ENCODE measurements at regions not wholly inside any gene's neighbourhood (a gene's known extent, or its start where the extent isn't known, plus 50 kb on each side); places are given as distances from the start of the nearest gene placed in this dataset.

GRCh38 chr13:100904293-100904976, 229.8 kb upstream of the TMTC4 start:
- no peak overlapping the region for H3K27ac ChIP-seq (ENCODE audit: low read depth)
- no peaks in the 10 kb centered on the region for H3K4me1 ChIP-seq (ENCODE audit: insufficient read depth)
- H3K36me3 ChIP-seq (ENCODE audit: insufficient read depth) = no peaks in the 10 kb centered on the region
- DNase-seq (ENCODE audit: extremely low spot score) = no peak
- WGBS = 52% methylated on average over 3 of the region's 3 CpGs
- H3K4me3 ChIP-seq (ENCODE audit: low read depth, low read length) = no peak overlapping the region

- DNase-seq (ENCODE audit: extremely low spot score) = no peak
- no peaks in the 10 kb centered on the region for H3K36me3 ChIP-seq (ENCODE audit: insufficient read depth)
- 54% methylated on average over 5 of the region's 5 CpGs for WGBS
- H3K4me3 ChIP-seq (ENCODE audit: low read depth, low read length) = no peak overlapping the region
- no peaks in the 10 kb centered on the region for H3K4me1 ChIP-seq (ENCODE audit: insufficient read depth)
- no peak overlapping the region for H3K27ac ChIP-seq (ENCODE audit: low read depth)
Measured at GRCh38 chr13:100899720-100900316, 225.2 kb upstream of the TMTC4 start.

- H3K36me3 ChIP-seq (ENCODE audit: insufficient read depth) = no peaks in the 10 kb centered on the region
- H3K27ac ChIP-seq (ENCODE audit: low read depth) = no peak overlapping the region
- no peaks in the 10 kb centered on the region for H3K4me1 ChIP-seq (ENCODE audit: insufficient read depth)
- H3K4me3 ChIP-seq (ENCODE audit: low read depth, low read length) = no peak overlapping the region
- 67% methylated on average over 1 of the region's 1 CpG for WGBS
- no peak for DNase-seq (ENCODE audit: extremely low spot score)
Measured at GRCh38 chr13:100898431-100898830, 223.8 kb upstream of the TMTC4 start.

DNA sequence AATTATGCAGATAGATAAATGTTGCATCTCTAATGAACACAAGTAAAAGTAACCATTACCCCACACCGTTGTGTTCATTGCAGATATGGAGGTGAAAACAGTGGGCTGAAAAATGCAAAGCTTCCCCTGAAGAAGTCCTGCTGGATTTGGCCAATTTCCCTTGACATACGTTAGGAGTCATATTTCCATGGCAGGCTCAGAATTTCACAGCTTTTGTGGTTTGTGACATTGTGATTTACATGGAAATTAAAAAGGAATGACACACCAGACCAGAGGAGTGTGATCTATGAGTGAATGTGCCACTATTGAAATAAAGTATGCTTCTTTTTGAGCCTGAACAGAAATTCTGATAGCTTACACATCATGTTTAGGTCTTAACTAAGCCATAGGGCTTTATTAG, 221.1 kb upstream of the TMTC4 start:
- H3K36me3 ChIP-seq (ENCODE audit: insufficient read depth) = no peaks in the 10 kb centered on the region
- WGBS = 39% methylated on average over 2 of the region's 2 CpGs
- no peak overlapping the region for H3K27ac ChIP-seq (ENCODE audit: low read depth)
- no peaks in the 10 kb centered on the region for H3K4me1 ChIP-seq (ENCODE audit: insufficient read depth)
- H3K4me3 ChIP-seq (ENCODE audit: low read depth, low read length) = no peak overlapping the region
- DNase-seq (ENCODE audit: extremely low spot score) = no peak

DNA sequence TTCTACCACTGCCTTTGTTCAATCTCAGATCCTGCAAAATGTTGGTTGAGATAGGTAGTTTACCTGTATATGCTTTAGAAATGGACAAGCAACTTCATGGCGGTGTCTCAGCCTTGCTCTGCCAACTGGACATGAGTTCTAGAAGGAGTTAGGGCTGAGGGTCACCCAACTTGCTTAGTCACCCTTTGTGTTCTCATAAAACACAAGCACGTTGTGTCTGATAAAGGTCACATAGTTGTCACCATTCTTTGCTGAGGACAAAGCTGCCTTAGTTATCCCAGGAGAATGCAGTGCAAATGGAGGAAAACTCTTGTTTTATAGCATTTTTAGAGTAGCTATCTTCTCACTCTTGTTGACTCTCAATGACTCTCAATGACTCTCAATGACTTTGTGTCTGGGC, 218.4 kb upstream of the TMTC4 start:
- 43% methylated on average over 2 of the region's 2 CpGs for WGBS
- no peaks in the 10 kb centered on the region for H3K4me1 ChIP-seq (ENCODE audit: insufficient read depth)
- no peak for DNase-seq (ENCODE audit: extremely low spot score)
- no peaks in the 10 kb centered on the region for H3K36me3 ChIP-seq (ENCODE audit: insufficient read depth)
- no peak overlapping the region for H3K27ac ChIP-seq (ENCODE audit: low read depth)
- no peak overlapping the region for H3K4me3 ChIP-seq (ENCODE audit: low read depth, low read length)

DNA sequence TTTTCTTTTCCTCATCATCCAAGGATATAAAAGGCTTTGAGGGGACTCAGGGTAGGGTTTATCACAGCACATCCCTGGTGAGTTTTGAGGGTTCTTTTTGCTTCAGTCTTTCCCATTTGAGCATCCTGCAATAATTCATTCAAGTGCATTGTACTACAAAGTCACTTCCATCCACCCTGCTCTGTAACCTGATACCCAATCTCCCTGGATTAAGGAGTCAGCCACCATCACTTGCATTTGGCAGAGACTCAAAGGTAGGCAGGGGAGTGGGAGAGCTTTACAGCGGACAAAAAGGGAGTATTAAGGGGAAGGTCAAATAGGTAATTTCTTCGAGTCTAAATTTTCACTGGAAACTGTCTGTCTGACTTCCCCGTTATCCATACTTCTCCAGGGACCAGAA, 216.1 kb upstream of the TMTC4 start:
- H3K27ac ChIP-seq (ENCODE audit: low read depth) = no peak overlapping the region
- no peak for DNase-seq (ENCODE audit: extremely low spot score)
- no peaks in the 10 kb centered on the region for H3K4me1 ChIP-seq (ENCODE audit: insufficient read depth)
- no peak overlapping the region for H3K4me3 ChIP-seq (ENCODE audit: low read depth, low read length)
- 75% methylated on average over 3 of the region's 3 CpGs for whole genome bisulfite sequencing
- no peaks in the 10 kb centered on the region for H3K36me3 ChIP-seq (ENCODE audit: insufficient read depth)

DNA sequence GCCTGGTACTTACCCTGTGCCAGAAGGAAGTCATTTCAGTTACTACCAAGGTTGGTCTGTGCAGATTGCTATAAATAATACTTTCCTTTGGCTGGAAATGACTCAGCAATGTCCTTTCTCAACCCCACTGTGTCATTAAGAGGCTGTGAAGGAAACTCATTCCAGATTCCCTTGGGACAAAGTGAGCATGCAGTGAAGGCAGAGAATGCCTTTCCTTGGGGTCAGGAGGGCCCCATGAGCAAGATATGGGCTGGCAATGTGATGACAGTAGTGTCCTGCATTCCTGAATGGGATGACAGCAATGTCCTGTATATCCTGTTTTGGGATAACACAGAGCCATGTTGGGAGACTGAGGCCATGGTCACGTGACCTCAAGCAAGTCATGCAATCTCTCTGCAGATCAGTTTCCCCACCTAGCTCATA, 213.1 kb upstream of the TMTC4 start:
- Histone ChIP-seq H3K27ac (ENCODE audit: low read depth) (no peak overlapping the region), H3K4me1 (ENCODE audit: insufficient read depth) (no peaks in the 10 kb centered on the region), H3K4me3 (ENCODE audit: low read depth, low read length) (no peak overlapping the region), H3K36me3 (ENCODE audit: insufficient read depth) (no peaks in the 10 kb centered on the region)
- no peak for DNase-seq (ENCODE audit: extremely low spot score)
- 75% methylated on average over 1 of the region's 1 CpG for WGBS

- H3K36me3 ChIP-seq (ENCODE audit: insufficient read depth) = no peaks in the 10 kb centered on the region
- WGBS = 87% methylated on average over 3 of the region's 3 CpGs
- no peak overlapping the region for H3K27ac ChIP-seq (ENCODE audit: low read depth)
- H3K4me1 ChIP-seq (ENCODE audit: insufficient read depth) = no peaks in the 10 kb centered on the region
- H3K4me3 ChIP-seq (ENCODE audit: low read depth, low read length) = no peak overlapping the region
- no peak for DNase-seq (ENCODE audit: extremely low spot score)
Measured at GRCh38 chr13:100883453-100883852, 208.9 kb upstream of the TMTC4 start.

- DNase-seq (ENCODE audit: extremely low spot score) = no peak
- 79% methylated on average over 7 of the region's 7 CpGs for WGBS
- Histone ChIP-seq H3K27ac (ENCODE audit: low read depth) (no peak overlapping the region), H3K4me1 (ENCODE audit: insufficient read depth) (no peaks in the 10 kb centered on the region), H3K4me3 (ENCODE audit: low read depth, low read length) (no peak overlapping the region), H3K36me3 (ENCODE audit: insufficient read depth) (no peaks in the 10 kb centered on the region)
Measured at GRCh38 chr13:100881291-100881864, 206.8 kb upstream of the TMTC4 start.

DNA sequence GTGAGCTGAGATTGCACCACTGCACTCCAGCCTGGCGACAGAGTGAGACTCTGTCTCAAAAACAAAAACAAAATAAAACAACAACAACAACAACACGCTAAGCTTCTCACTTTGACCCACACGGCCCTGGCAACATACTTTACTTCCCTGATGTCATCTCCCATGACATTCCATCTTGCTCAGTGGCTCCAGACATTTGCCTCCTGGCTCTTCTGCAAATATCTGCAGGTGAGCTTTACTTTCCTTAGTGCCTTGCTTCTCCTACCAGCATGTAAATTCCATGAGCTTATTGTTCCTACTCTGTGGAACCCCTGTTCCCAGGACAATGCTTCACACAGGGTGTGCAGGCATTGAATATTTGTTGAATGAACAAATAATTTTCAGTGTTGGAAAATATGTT, 205.6 kb upstream of the TMTC4 start:
- Histone ChIP-seq H3K36me3 (ENCODE audit: insufficient read depth) (no peaks in the 10 kb centered on the region), H3K4me3 (ENCODE audit: low read depth, low read length) (no peak overlapping the region), H3K27ac (ENCODE audit: low read depth) (no peak overlapping the region), H3K4me1 (ENCODE audit: insufficient read depth) (no peaks in the 10 kb centered on the region)
- WGBS = 69% methylated on average over 3 of the region's 3 CpGs
- no peak for DNase-seq (ENCODE audit: extremely low spot score)

GRCh38 chr13:100879255-100879654, 204.7 kb upstream of the TMTC4 start:
- Histone ChIP-seq H3K4me1 (ENCODE audit: insufficient read depth) (no peaks in the 10 kb centered on the region), H3K4me3 (ENCODE audit: low read depth, low read length) (no peak overlapping the region), H3K36me3 (ENCODE audit: insufficient read depth) (no peaks in the 10 kb centered on the region), H3K27ac (ENCODE audit: low read depth) (no peak overlapping the region)
- DNase-seq (ENCODE audit: extremely low spot score) = no peak
- 91% methylated on average over 5 of the region's 5 CpGs for WGBS

DNA sequence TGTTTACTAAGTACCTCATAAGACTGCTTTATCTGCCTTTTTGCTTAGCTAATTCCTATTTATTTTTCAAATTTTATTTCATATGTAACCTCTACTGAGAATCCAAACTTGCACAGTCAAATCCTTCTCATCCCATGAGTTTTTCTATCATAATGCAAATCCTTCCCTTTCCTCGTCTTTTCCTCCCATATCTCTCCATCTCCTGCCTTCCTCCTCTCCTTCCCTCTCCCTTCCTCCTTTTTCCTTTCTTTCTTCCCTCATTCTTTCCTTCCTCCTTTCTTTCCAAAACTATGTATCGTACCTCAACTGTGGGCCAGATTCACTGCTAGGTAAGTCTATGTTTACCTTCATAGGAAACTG, 201.4 kb upstream of the TMTC4 start:
- DNase-seq (ENCODE audit: extremely low spot score) = no peak
- Histone ChIP-seq H3K4me3 (ENCODE audit: low read depth, low read length) (no peak overlapping the region), H3K27ac (ENCODE audit: low read depth) (peak overlapping the region; percentile 15), H3K4me1 (ENCODE audit: insufficient read depth) (no peaks in the 10 kb centered on the region), H3K36me3 (ENCODE audit: insufficient read depth) (no peaks in the 10 kb centered on the region)
- 81% methylated on average over 2 of the region's 2 CpGs for WGBS

GRCh38 chr13:100875392-100876043, 200.9 kb upstream of the TMTC4 start:
- WGBS = 47% methylated on average over 3 of the region's 3 CpGs
- no peaks in the 10 kb centered on the region for H3K36me3 ChIP-seq (ENCODE audit: insufficient read depth)
- no peak for DNase-seq (ENCODE audit: extremely low spot score)
- no peak overlapping the region for H3K4me3 ChIP-seq (ENCODE audit: low read depth, low read length)
- H3K4me1 ChIP-seq (ENCODE audit: insufficient read depth) = no peaks in the 10 kb centered on the region
- H3K27ac ChIP-seq (ENCODE audit: low read depth) = no peak overlapping the region

- Histone ChIP-seq H3K4me3 (ENCODE audit: low read depth, low read length) (no peak overlapping the region), H3K27ac (ENCODE audit: low read depth) (no peak overlapping the region), H3K36me3 (ENCODE audit: insufficient read depth) (no peaks in the 10 kb centered on the region), H3K4me1 (ENCODE audit: insufficient read depth) (no peaks in the 10 kb centered on the region)
- 35% methylated on average over 4 of the region's 4 CpGs for WGBS
- DNase-seq (ENCODE audit: extremely low spot score) = no peak
Measured at GRCh38 chr13:100872761-100873160, 198.2 kb upstream of the TMTC4 start.

Data from urinary bladder (tissue), 3 donors.